Left lobe of liver (tissue), 2 donors: ENCODE measurements at regions not wholly inside any gene's neighbourhood (a gene's known extent, or its start where the extent isn't known, plus 50 kb on each side); places are given as distances from the start of the nearest gene placed in this dataset.
A peak's percentile ranks its signal among the peaks of the same experiment; 100 is the strongest.
"Not testable (repeated sequence)": the region's sequence is repeated elsewhere in the genome, so short reads cannot be mapped to it uniquely, and the experiment has no call there.

Experiments
- ATAC-seq: fragments of 200-7000 bp; cut with Tn5 transposase; one replicate; pipeline ENCODE4 v1.9.1; 2020; ENCODE audit warnings: mild to moderate bottlenecking, moderate library complexity
- DNase-seq: peaks from one replicate; pipeline ENCODE4 v3.0.0-alpha.2; 2020; ENCODE audit warnings: low spot score
- donor health status: DM: no; HTN: no; CAD: no; lungs with moderate emphysema.
- donor health status: DM: no; HTN: yes; CAD: no.

GRCh38 chr1:234891427-234891826 lies 237.2 kb downstream of the TOMM20 start:
- ATAC-seq (no peak), DNase-seq (no peak)

- DNase-seq: no peak
- no peak for ATAC-seq
Measured at GRCh38 chr1:234889643-234890042, 239.0 kb downstream of the TOMM20 start.

GRCh38 chr1:234888247-234888646 lies 240.4 kb downstream of the TOMM20 start:
- ATAC-seq, DNase-seq: not testable (repeated sequence)

- DNase-seq: no peak
Measured at GRCh38 chr1:234887016-234887900, 241.4 kb downstream of the TOMM20 start.

GRCh38 chr1:234886081-234886984 lies 242.3 kb downstream of the TOMM20 start:
- no peak for ATAC-seq
- no peak for DNase-seq

More at GRCh38 chr1:234887016-234887900, 241.4 kb downstream of the TOMM20 start:
- no peak for ATAC-seq

GRCh38 chr1:234885601-234886000 lies 243.0 kb downstream of the TOMM20 start:
- no peak for DNase-seq
- ATAC-seq: no peak

GRCh38 chr1:234884701-234885100 lies 243.9 kb downstream of the TOMM20 start:
- ATAC-seq: peak; percentile 54
- DNase-seq: no peak

- no peak for DNase-seq
- ATAC-seq: no peak
Measured at GRCh38 chr1:234884006-234884405, 244.6 kb downstream of the TOMM20 start.

GRCh38 chr1:234882898-234883297 lies 245.7 kb downstream of the TOMM20 start:
- DNase-seq (no peak), ATAC-seq (no peak)

GRCh38 chr1:234881893-234882771 lies 246.5 kb downstream of the TOMM20 start:
- ATAC-seq: no peak

GRCh38 chr1:234879147-234880080 lies 249.2 kb downstream of the TOMM20 start:
- DNase-seq (no peak), ATAC-seq (no peak)

More at GRCh38 chr1:234881893-234882771, 246.5 kb downstream of the TOMM20 start:
- no peak for DNase-seq

- DNase-seq: no peak
- ATAC-seq: no peak
Measured at GRCh38 chr1:234878288-234878687, 250.3 kb downstream of the TOMM20 start.

GRCh38 chr1:234877761-234878160 lies 250.9 kb downstream of the TOMM20 start:
- DNase-seq (no peak), ATAC-seq (no peak)

- ATAC-seq (peak; percentile 72), DNase-seq (peak; percentile 89)
Measured at GRCh38 chr1:234875953-234876855, 252.4 kb downstream of the TOMM20 start.

GRCh38 chr1:234875328-234875952 lies 253.2 kb downstream of the TOMM20 start:
- DNase-seq (peak; percentile 96), ATAC-seq (peak; percentile 64)

- DNase-seq: peak; percentile 92
Measured at GRCh38 chr1:234874291-234875288, 254.0 kb downstream of the TOMM20 start.

More at GRCh38 chr1:234874291-234875288, 254.0 kb downstream of the TOMM20 start:
- ATAC-seq: peak; percentile 57
